ENCODE measurements at regions not wholly inside any gene's neighbourhood (a gene's known extent, or its start where the extent isn't known, plus 50 kb on each side); places are given as distances from the start of the nearest gene placed in this dataset.

GRCh38 chr9:692636-693129 is 148.8 kb upstream of the DMRT1 start:
- Histone ChIP-seq H4K91ac (replicated peaks; ENCODE audit: insufficient read length, low read length) (no peak overlapping the region), H3K36me3 (ENCODE audit: control insufficient read depth in 2 of 4, insufficient read depth in 4 of 4, low read length in 3 of 4) (no peaks in the 10 kb centered on the region), H3K18ac (ENCODE audit: extremely low read depth, low read length) (no peak overlapping the region), H3K9me3 (ENCODE audit: insufficient read depth in 2 of 2, low read depth in 1 of 2, low read length in 1 of 2) (no peaks in the 10 kb centered on the region), H2BK15ac (ENCODE audit: low read length) (no peak overlapping the region), H2BK12ac (ENCODE audit: low read depth, low read length) (no peak overlapping the region), H3K79me2 (ENCODE audit: control insufficient read depth in 1 of 2, insufficient read depth in 2 of 2, low read length in 2 of 2) (no peaks in the 10 kb centered on the region), H2AFZ (ENCODE audit: low read length) (no peak overlapping the region), H3K4me2 (ENCODE audit: insufficient read depth in 1 of 2, low read depth in 2 of 2, low read length in 2 of 2) (no peak overlapping the region), H3K23me2 (ENCODE audit: low read depth, low read length) (no peaks in the 10 kb centered on the region), H3K79me1 (ENCODE audit: low read depth, low read length) (no peaks in the 10 kb centered on the region; the same call in 1 of the 2 replicates), H4K5ac (ENCODE audit: insufficient read length, low read depth, low read length) (no peak overlapping the region), H4K20me1 (replicated peaks in 1 of 2; ENCODE audit: control insufficient read depth in 1 of 2, insufficient read depth in 2 of 2, low read length in 2 of 2) (no peaks in the 10 kb centered on the region), H3K4me1 (replicated peaks in 1 of 4; ENCODE audit: control insufficient read depth in 3 of 4, insufficient read depth in 4 of 4, low read length in 3 of 4) (peaks cover 4 to 18% (median 9%) of the 10 kb centered on the region in 4 experiments; a peak in 5 of 7 replicates), H3K4ac (replicated peaks; ENCODE audit: insufficient read length, low read depth, low read length) (no peak overlapping the region), H4K8ac (ENCODE audit: extremely low read depth, insufficient read depth, low read length) (no peak overlapping the region), H3K4me3 (ENCODE audit: extremely low read depth in 1 of 4, insufficient read depth in 2 of 4, low read depth in 3 of 4, low read length in 4 of 4) (no peak overlapping the region), H2BK20ac (ENCODE audit: low read length) (no peak overlapping the region), H3K14ac (ENCODE audit: insufficient read length) (no peak overlapping the region), H3K9ac (replicated peaks in 1 of 4; ENCODE audit: extremely low read depth in 1 of 4, low read depth in 3 of 4, low read length in 3 of 4) (no peak overlapping the region), H3K27ac (ENCODE audit: low read depth, low read length) (no peak overlapping the region), H3K27me3 (replicated peaks in 1 of 4; ENCODE audit: control insufficient read depth in 3 of 4, extremely low read depth in 1 of 4, insufficient read depth in 3 of 4, low read length in 3 of 4) (no peaks in the 10 kb centered on the region), H3K56ac (replicated peaks; ENCODE audit: insufficient read length, low read depth, low read length) (no peak overlapping the region), H2AK5ac (ENCODE audit: low read depth, low read length) (no peak overlapping the region), H2BK120ac (replicated peaks; ENCODE audit: low read depth, low read length) (no peak overlapping the region), H2BK5ac (ENCODE audit: low read depth, low read length) (no peak overlapping the region), H3K23ac (ENCODE audit: insufficient read length) (no peak overlapping the region)
- WGBS, 2 experiments (ENCODE audit: extremely low coverage in 1 of 2, insufficient coverage in 1 of 2, insufficient read length in 1 of 2, insufficient replicate concordance in 2 of 2, low coverage in 1 of 2, low lambda C conversion rate in 2 of 2, missing lambda C conversion rate in 1 of 2): 90% methylated on average over 4 of the region's 4 CpGs; no CpG with 5 or more reads in 1 of the 2 experiments
- no peak for FAIRE-seq
- DNase-seq (ENCODE audit: low read depth in 1 of 2, low spot score in 2 of 2): no peak
- CTCF ChIA-PET (ENCODE audit: partially characterized antibody): interaction anchor here (0.6 to 2.7 kb wide), 9 partner anchors 9 to 282 kb away, joined by 3 to 9 read pairs (median 3); no protein-coding TSS in a partner anchor
- POLR2A ChIA-PET (ENCODE audit: partially characterized antibody): no interaction called here
- TF ChIP-seq HDAC6 (IDR thresholded peaks at IDR 0.05; ENCODE audit: low read depth, low read length): no peak
- TF ChIP-seq CTCF (IDR thresholded peaks at IDR 0.05; ENCODE audit: control extremely low read depth in 1 of 3, insufficient read depth in 1 of 3, low read depth in 1 of 3, low read length in 3 of 3): no peak
- TF ChIP-seq TBP (IDR thresholded peaks at IDR 0.05; ENCODE audit: low read depth, low read length): no peak
- no peak for TF ChIP-seq CHD1 (IDR thresholded peaks at IDR 0.05; ENCODE audit: low read depth, low read length)
- TF ChIP-seq BACH1 (IDR thresholded peaks at IDR 0.05; ENCODE audit: low read length): no peak
- TF ChIP-seq RAD21 (IDR thresholded peaks at IDR 0.05 in 1 of 2, conservative IDR thresholded peaks at IDR 0.05 in 1 of 2; ENCODE audit: low read depth in 2 of 2, low read length in 2 of 2): no peak
- TF ChIP-seq BCL11A (IDR thresholded peaks at IDR 0.05; ENCODE audit: low read depth in 2 of 2, low read length in 2 of 2): no peak
- TF ChIP-seq, protein P1, sequence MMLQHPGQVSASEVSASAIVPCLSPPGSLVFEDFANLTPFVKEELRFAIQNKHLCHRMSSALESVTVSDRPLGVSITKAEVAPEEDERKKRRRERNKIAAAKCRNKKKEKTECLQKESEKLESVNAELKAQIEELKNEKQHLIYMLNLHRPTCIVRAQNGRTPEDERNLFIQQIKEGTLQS (IDR thresholded peaks at IDR 0.05; ENCODE audit: insufficient read depth, low read depth, low read length): no peak
- TF ChIP-seq ZNF274 (IDR thresholded peaks at IDR 0.05; ENCODE audit: borderline replicate concordance, extremely low read depth, low read length): no peak
- no peak for TF ChIP-seq HDAC2 (IDR thresholded peaks at IDR 0.05; ENCODE audit: borderline replicate concordance in 1 of 2, low read depth in 2 of 2, low read length in 2 of 2)
- no peak for TF ChIP-seq POU5F1 (IDR thresholded peaks at IDR 0.05; ENCODE audit: low read depth, low read length)

Measured in H1 (cell line).